ENCODE measurements at regions not wholly inside any gene's neighbourhood (a gene's known extent, or its start where the extent isn't known, plus 50 kb on each side); places are given as distances from the start of the nearest gene placed in this dataset.

GRCh38 chr3:138890555-138891187 lies 55.9 kb upstream of the PIK3CB start:
- no peak overlapping the region for H3K27ac ChIP-seq (ENCODE audit: control insufficient read depth, insufficient read depth)
- DNase-seq (ENCODE audit: low read depth, low spot score) = peak; percentile 57
- ChIA-PET RAD21 (ENCODE audit: unreplicated experiment) (interaction anchor here (2.5 kb wide), 1 partner anchor 25 kb away, joined by 7 read pairs; no protein-coding TSS in a partner anchor), CTCF (interaction anchor here (1.0 to 2.5 kb wide), 5 partner anchors 10 to 298 kb away, joined by 3 to 15 read pairs (median 3); no protein-coding TSS in a partner anchor), SMC1A (ENCODE audit: uncharacterized antibody, unreplicated experiment) (interaction anchor here (0.6 to 2.0 kb wide), 8 partner anchors 9 to 204 kb away, joined by 3 to 6 read pairs (median 3); no protein-coding TSS in a partner anchor), POLR2A (interaction anchor here (0.8 to 1.4 kb wide), 4 partner anchors 25 to 204 kb away, joined by 3 read pairs; no protein-coding TSS in a partner anchor)
- in situ Hi-C loops (cut with MboI) (no loop called here), intact Hi-C loops (cut with micrococcal nuclease; ENCODE audit: unreplicated experiment) (no loop called here)
- peak; percentile 84 for ATAC-seq
- WGBS (ENCODE audit: insufficient coverage, insufficient replicate concordance, low lambda C conversion rate, missing lambda C conversion rate) = 32% methylated on average over 9 of the region's 9 CpGs
- no peak overlapping the region for H3K9ac ChIP-seq (ENCODE audit: control insufficient read depth, insufficient read depth, low read length)
- peak; percentile 61 for FAIRE-seq
- H3K9me3 ChIP-seq (replicated peaks; ENCODE audit: control insufficient read depth, insufficient read depth, low read length) = no peaks in the 10 kb centered on the region
- no peak overlapping the region for H3K4me3 ChIP-seq
- BruUV-seq (replicated peaks) = no TSS peak
- H3K4me1 ChIP-seq (ENCODE audit: control insufficient read depth, insufficient read depth, low read length) = peaks cover 3% of the 10 kb centered on the region; the same call in 1 of the 2 replicates
- no peaks in the 10 kb centered on the region for H3K79me2 ChIP-seq (ENCODE audit: control insufficient read depth, insufficient read depth, low read length)
- H2AFZ ChIP-seq (ENCODE audit: control insufficient read depth, low read depth, low read length) = no peak overlapping the region
- no peaks in the 10 kb centered on the region for H3K36me3 ChIP-seq (ENCODE audit: control insufficient read depth in 2 of 2, insufficient read depth in 2 of 2, low read length in 1 of 2)
- H3K27me3 ChIP-seq (replicated peaks in 1 of 2; ENCODE audit: control insufficient read depth in 2 of 2, insufficient read depth in 2 of 2, low read length in 1 of 2) = no peaks in the 10 kb centered on the region
- 0 out of 2 replicates have a peak overlapping the region, but pooled peaks have one; percentile 4 for H3K4me2 ChIP-seq (ENCODE audit: control insufficient read depth, insufficient read depth)
- H4K20me1 ChIP-seq (ENCODE audit: control insufficient read depth, insufficient read depth) = no peaks in the 10 kb centered on the region
- no peak for TF ChIP-seq SKIL (IDR thresholded peaks at IDR 0.05; ENCODE audit: low read depth, poor library complexity, severe bottlenecking)
- no peak for TF ChIP-seq ETV6 (conservative IDR thresholded peaks at IDR 0.05 in 1 of 2, IDR thresholded peaks at IDR 0.05 in 1 of 2; ENCODE audit: borderline replicate concordance in 1 of 2, low read depth in 1 of 2)
- no peak for TF ChIP-seq IRF3 (IDR thresholded peaks at IDR 0.05)
- no peak for TF ChIP-seq BCL3 (IDR thresholded peaks at IDR 0.05; ENCODE audit: borderline replicate concordance, insufficient read depth, low read depth, low read length, poor library complexity, severe bottlenecking)
- peak; percentile 1; the same call in 1 of the 2 replicates for TF ChIP-seq SPI1 (IDR thresholded peaks at IDR 0.05; ENCODE audit: borderline replicate concordance, insufficient read depth, low read depth, low read length)
- no peak for TF ChIP-seq HDAC2 (IDR thresholded peaks at IDR 0.05)
- no peak for TF ChIP-seq SMC3 (IDR thresholded peaks at IDR 0.05; ENCODE audit: borderline replicate concordance, low read length)
- no peak for TF ChIP-seq NFYB (IDR thresholded peaks at IDR 0.05; ENCODE audit: insufficient read depth, low read depth, low read length)
- no peak for TF ChIP-seq NFXL1 (IDR thresholded peaks at IDR 0.05; ENCODE audit: borderline replicate concordance)
- no peak for TF ChIP-seq KLF5 (IDR thresholded peaks at IDR 0.05; ENCODE audit: partially characterized antibody)
- TF ChIP-seq RB1 (IDR thresholded peaks at IDR 0.05; ENCODE audit: borderline replicate concordance) = no peak
- no peak for TF ChIP-seq RAD51 (IDR thresholded peaks at IDR 0.05)
- peak; percentile 78 for TF ChIP-seq DPF2 (IDR thresholded peaks at IDR 0.05)
- TF ChIP-seq RFX5 (IDR thresholded peaks at IDR 0.05; ENCODE audit: low read depth, low read length) = no peak
- TF ChIP-seq BCL11A (IDR thresholded peaks at IDR 0.05; ENCODE audit: low read depth, low read length) = peak; percentile 61; the same call in 1 of the 2 replicates
- TF ChIP-seq CHD2 (IDR thresholded peaks at IDR 0.05; ENCODE audit: borderline replicate concordance, low read depth, low read length) = no peak

Measured in GM12878 (cell line).